ENCODE measurements at regions not wholly inside any gene's neighbourhood (a gene's known extent, or its start where the extent isn't known, plus 50 kb on each side); places are given as distances from the start of the nearest gene placed in this dataset.

DNA sequence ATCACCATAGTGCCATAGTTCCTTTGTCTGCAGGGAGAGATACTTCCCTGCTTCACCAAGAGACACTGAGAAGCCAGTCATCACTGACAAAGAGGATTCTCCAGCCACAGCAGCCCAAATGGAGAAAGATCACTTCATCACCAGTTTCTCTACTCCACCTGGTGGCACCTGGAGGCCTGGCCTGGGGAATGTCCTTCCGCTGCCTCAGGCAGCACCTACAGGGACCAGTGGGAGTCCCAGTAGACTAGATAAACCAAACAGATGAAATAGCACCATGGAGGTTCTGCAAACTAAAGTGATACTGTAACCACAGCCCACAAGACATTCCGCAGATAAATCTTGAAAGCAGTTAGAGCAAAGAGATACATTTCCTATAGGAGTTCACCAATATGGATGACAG is 266.5 kb downstream of the C6orf118 start:
- TF ChIP-seq, protein P1, sequence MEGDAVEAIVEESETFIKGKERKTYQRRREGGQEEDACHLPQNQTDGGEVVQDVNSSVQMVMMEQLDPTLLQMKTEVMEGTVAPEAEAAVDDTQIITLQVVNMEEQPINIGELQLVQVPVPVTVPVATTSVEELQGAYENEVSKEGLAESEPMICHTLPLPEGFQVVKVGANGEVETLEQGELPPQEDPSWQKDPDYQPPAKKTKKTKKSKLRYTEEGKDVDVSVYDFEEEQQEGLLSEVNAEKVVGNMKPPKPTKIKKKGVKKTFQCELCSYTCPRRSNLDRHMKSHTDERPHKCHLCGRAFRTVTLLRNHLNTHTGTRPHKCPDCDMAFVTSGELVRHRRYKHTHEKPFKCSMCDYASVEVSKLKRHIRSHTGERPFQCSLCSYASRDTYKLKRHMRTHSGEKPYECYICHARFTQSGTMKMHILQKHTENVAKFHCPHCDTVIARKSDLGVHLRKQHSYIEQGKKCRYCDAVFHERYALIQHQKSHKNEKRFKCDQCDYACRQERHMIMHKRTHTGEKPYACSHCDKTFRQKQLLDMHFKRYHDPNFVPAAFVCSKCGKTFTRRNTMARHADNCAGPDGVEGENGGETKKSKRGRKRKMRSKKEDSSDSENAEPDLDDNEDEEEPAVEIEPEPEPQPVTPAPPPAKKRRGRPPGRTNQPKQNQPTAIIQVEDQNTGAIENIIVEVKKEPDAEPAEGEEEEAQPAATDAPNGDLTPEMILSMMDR (IDR thresholded peaks at IDR 0.05) = no peak
- TF ChIP-seq POLR2A (IDR thresholded peaks at IDR 0.05) = no peak

Data from tibial nerve (tissue), 3 donors.